ENCODE measurements at regions not wholly inside any gene's neighbourhood (a gene's known extent, or its start where the extent isn't known, plus 50 kb on each side); places are given as distances from the start of the nearest gene placed in this dataset.

DNA sequence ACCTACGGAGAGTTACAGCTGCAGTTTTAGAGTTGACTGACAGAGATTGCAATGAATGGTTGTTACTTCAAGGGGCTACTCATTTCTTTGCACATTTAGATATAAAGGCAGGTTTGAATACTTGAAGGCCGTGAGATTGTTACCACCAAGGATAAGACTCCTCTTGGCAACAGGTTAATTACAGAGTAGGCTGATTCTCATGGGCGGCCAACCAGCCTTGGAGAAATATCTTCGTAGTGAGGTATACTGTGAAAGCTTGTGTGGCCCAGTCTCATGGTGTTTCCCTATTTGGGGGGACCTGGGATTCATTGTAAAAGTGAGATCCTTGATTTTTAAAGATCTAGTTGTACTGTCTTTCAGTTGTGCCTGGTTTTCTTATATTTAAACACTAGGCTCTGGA is 103.2 kb upstream of the OLFM3 start:
- Histone ChIP-seq H3K9me3 (no peaks in the 10 kb centered on the region), H3K4me1 (no peaks in the 10 kb centered on the region), H3K4me3 (no peak overlapping the region), H3K27ac (no peak overlapping the region), H3K36me3 (no peaks in the 10 kb centered on the region), H3K27me3 (no peaks in the 10 kb centered on the region)
- DNase-seq (no peak), ATAC-seq (no peak)
- WGBS, 4 donors: 87 to 91% (median 88%) methylated on average over 4 of the region's 4 CpGs
- intact Hi-C loops (cut with DNase I): no loop called here
- TF ChIP-seq, protein P1, sequence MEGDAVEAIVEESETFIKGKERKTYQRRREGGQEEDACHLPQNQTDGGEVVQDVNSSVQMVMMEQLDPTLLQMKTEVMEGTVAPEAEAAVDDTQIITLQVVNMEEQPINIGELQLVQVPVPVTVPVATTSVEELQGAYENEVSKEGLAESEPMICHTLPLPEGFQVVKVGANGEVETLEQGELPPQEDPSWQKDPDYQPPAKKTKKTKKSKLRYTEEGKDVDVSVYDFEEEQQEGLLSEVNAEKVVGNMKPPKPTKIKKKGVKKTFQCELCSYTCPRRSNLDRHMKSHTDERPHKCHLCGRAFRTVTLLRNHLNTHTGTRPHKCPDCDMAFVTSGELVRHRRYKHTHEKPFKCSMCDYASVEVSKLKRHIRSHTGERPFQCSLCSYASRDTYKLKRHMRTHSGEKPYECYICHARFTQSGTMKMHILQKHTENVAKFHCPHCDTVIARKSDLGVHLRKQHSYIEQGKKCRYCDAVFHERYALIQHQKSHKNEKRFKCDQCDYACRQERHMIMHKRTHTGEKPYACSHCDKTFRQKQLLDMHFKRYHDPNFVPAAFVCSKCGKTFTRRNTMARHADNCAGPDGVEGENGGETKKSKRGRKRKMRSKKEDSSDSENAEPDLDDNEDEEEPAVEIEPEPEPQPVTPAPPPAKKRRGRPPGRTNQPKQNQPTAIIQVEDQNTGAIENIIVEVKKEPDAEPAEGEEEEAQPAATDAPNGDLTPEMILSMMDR (IDR thresholded peaks at IDR 0.05): no peak
- no peak for TF ChIP-seq POLR2A (IDR thresholded peaks at IDR 0.05)

DNA sequence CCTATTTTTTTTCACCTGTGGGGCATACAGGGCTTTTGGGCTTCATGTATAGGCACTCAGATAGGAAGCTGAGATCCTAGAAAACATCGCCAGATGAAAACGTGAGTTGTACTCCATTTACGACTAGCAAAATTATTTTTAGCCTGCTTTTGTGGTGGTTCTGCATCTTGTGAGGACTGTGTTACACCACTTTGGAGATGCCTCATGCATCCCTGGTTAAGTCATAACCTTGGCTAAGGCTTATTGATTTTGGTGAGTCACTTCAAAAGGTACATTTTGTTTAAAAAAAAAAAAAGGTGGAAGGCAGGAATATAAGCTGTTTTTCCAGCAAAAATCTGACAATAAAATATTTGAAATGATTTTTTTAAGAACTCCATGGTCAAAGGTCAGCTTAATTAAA is 101.8 kb upstream of the OLFM3 start:
- 74 to 82% (median 76%) methylated on average over 3 of the region's 3 CpGs for WGBS, 4 donors

DNA sequence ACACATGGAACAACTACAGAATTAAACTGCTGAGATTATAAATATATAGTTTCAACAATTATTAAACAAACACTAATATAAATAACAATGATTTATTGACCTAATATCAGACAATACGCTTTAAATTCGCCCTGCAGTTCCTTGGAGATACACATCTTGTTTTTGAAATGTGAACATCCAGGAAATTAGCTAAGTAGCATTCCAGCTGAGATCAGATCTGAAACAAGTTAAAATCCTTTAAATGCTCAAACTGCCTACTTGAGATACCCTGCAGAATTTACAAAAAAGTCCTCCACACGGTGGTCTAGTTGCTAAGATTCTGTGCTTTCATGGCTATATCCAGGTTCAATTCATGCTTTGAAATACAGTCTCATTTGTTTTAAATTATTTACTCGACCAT is 101.4 kb upstream of the OLFM3 start:
- no peak for ATAC-seq
- no peak for DNase-seq
- WGBS, 4 donors: 64 to 71% (median 67%) methylated on average over 4 of the region's 4 CpGs
- no peaks in the 10 kb centered on the region for H3K36me3 ChIP-seq
- TF ChIP-seq POLR2A (IDR thresholded peaks at IDR 0.05): no peak
- TF ChIP-seq, protein P1 (IDR thresholded peaks at IDR 0.05): no peak
- intact Hi-C loops (cut with DNase I): no loop called here
- no peak overlapping the region for H3K4me3 ChIP-seq
- no peaks in the 10 kb centered on the region for H3K27me3 ChIP-seq
- no peaks in the 10 kb centered on the region for H3K9me3 ChIP-seq
- H3K4me1 ChIP-seq: no peaks in the 10 kb centered on the region
- no peak overlapping the region for H3K27ac ChIP-seq

More for the DNA sequence above, 101.8 kb upstream of the OLFM3 start:
- Histone ChIP-seq H3K4me1 (no peaks in the 10 kb centered on the region), H3K27me3 (no peaks in the 10 kb centered on the region), H3K27ac (no peak overlapping the region), H3K36me3 (no peaks in the 10 kb centered on the region), H3K4me3 (no peak overlapping the region), H3K9me3 (no peaks in the 10 kb centered on the region)
- no peak for DNase-seq
- no peak for ATAC-seq
- no peak for TF ChIP-seq POLR2A (IDR thresholded peaks at IDR 0.05)
- TF ChIP-seq, protein P1 (IDR thresholded peaks at IDR 0.05): no peak
- intact Hi-C loops (cut with DNase I): no loop called here

DNA sequence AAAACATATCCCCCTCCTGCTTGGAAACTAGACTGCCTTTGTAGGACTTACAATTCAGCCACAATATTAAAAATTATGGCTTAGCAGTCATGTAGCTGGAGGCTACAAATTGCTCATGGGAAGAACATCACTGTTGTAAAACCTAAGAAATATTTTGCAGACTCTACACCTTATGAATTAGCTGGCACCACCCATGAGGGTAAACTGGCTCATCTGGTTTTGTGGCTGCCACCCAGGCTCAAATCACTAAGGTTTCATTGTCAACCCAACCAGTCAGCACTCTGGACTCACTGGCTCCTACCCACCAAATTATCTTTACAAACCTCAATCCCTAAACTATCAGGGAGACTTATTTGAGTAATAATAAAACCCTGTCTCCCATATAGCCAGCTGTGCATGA is 100.7 kb upstream of the OLFM3 start:
- Histone ChIP-seq H3K9me3 (no peaks in the 10 kb centered on the region), H3K27me3 (no peaks in the 10 kb centered on the region), H3K4me3 (no peak overlapping the region), H3K4me1 (no peaks in the 10 kb centered on the region), H3K36me3 (no peaks in the 10 kb centered on the region), H3K27ac (no peak overlapping the region)
- DNase-seq (no peak), ATAC-seq (no peak)
- no peak for TF ChIP-seq POLR2A (IDR thresholded peaks at IDR 0.05)
- TF ChIP-seq, protein P1 (IDR thresholded peaks at IDR 0.05): no peak
- intact Hi-C loops (cut with DNase I): no loop called here
